Erythroblast (primary cell): ENCODE measurements at regions not wholly inside any gene's neighbourhood (a gene's known extent, or its start where the extent isn't known, plus 50 kb on each side); places are given as distances from the start of the nearest gene placed in this dataset.

ENCODE experiments used
- GATA1 ChIP-seq: IDR thresholded peaks from 2 replicates; pipeline ENCODE4 v1.6.1; 2011; ENCODE audit warnings: low read depth, mild to moderate bottlenecking, control low read depth, low read length, moderate library complexity
- POLR2A ChIP-seq: IDR thresholded peaks from 2 replicates; pipeline ENCODE4 v1.6.1; 2011; ENCODE audit warnings: mild to moderate bottlenecking, low read length

DNA sequence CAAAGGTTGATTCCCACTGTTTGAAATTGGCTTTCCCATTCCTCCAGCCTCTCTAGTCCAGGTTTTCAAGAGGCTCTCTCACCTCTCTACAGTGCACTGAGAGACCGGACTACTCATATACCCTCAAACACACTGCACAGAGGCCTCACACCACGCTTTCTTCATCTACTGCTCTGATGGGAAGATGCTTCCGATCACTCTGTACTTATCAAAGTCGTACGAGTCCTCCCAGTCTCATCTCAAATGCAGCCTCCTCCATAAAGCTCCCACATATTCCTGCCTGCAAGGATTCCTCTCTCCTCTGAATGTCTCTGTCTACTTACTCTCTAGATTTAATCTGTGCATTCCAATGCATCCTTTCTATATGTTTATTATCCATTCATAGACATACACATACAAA, 164.4 kb downstream of the EFNB2 start:
- TF ChIP-seq POLR2A (no peak), GATA1 (no peak)
